K562 (cell line): ENCODE measurements at regions not wholly inside any gene's neighbourhood (a gene's known extent, or its start where the extent isn't known, plus 50 kb on each side); places are given as distances from the start of the nearest gene placed in this dataset.

ENCODE experiments used
- ATAC-seq: fragments of 200-7000 bp; cut with Tn5 transposase; 3 replicates; pipeline ENCODE4 v1.9.1; 2020; ENCODE audit warnings: moderate library complexity
- BruUV-seq: library from RNA; stranded (reverse); fragments of 400-500 nt; replicated peaks from 2 replicates; lab custom pipeline; 2021; lab: Mats Ljungman, UMichigan
- CTCF ChIA-PET: fragments of 300-600 bp; formaldehyde crosslinking; extraction: SDS; loops from one replicate; lab custom pipeline; 2021; ENCODE audit warnings: low intra/inter-chr PET ratio; lab: Yijun Ruan, JAX
- POLR2A ChIA-PET: fragments of 300-600, 350-650 bp; sonication (Branson Sonifier 250); formaldehyde crosslinking; extraction: SDS; loops from one replicate; lab custom pipeline; 2021; ENCODE audit warnings: antibody characterized with exemption, inconsistent platforms; lab: Yijun Ruan, JAX
- DNase-seq, 4 experiments: peaks; one replicate each; pipeline versions ENCODE4 v3.0.0 to v3.0.0-alpha.2; 2011 to 2018; ENCODE audit warnings: low spot score in 3 of 4, mixed read lengths in 3 of 4; ENCODE audit errors: extremely low read depth in 1 of 4
- FAIRE-seq: peaks from 2 replicates; lab custom pipeline; 2011; peaks lifted over from hg19 to GRCh38; lab: Jason Lieb, UNC
- H2AFZ ChIP-seq: 2 replicates; pipeline ENCODE4 v1.6.0; 2011; ENCODE audit warnings: low read depth, low read length, control low read depth, inconsistent platforms
- H3K27ac ChIP-seq: fragments of 200-600 bp; 3 replicates; pipeline ENCODE4 v1.8.0; 2011; ENCODE audit warnings: low read depth, mild to moderate bottlenecking, control low read depth, inconsistent platforms, low read length, moderate library complexity, mixed read lengths; ENCODE audit errors: extremely low read depth
- H3K27me3 ChIP-seq, 2 experiments: fragments of 300-600 bp in 1 of 2; 2 replicates in 1 of 2; 3 replicates in 1 of 2; pipeline versions ENCODE4 v1.6.0 to v1.8.0; 2011; ENCODE audit warnings: inconsistent platforms in 2 of 2, low read length in 2 of 2, mild to moderate bottlenecking in 1 of 2, mixed read lengths in 1 of 2, moderate library complexity in 1 of 2; ENCODE audit not compliant: control insufficient read depth in 2 of 2, insufficient read depth in 2 of 2
- H3K36me3 ChIP-seq: fragments of 300-600 bp; 3 replicates; pipeline ENCODE4 v1.8.0; 2011; ENCODE audit warnings: mild to moderate bottlenecking, low read length, inconsistent platforms; ENCODE audit not compliant: control insufficient read depth, insufficient read depth
- H3K4me1 ChIP-seq, 2 experiments: fragments of 200-600 bp in 1 of 2; replicated peaks in 1 of 2; 2 replicates in 1 of 2; 3 replicates in 1 of 2; pipeline versions ENCODE4 v1.5.1 to v1.8.0; 2011; ENCODE audit warnings: inconsistent platforms in 2 of 2, low read length in 2 of 2, mild to moderate bottlenecking in 1 of 2, mixed read lengths in 1 of 2, moderate library complexity in 1 of 2; ENCODE audit not compliant: control insufficient read depth in 2 of 2, insufficient read depth in 2 of 2
- H3K4me2 ChIP-seq: 2 replicates; pipeline ENCODE4 v1.6.1; 2011; ENCODE audit warnings: low read length, control low read depth, inconsistent platforms, mixed read lengths; ENCODE audit not compliant: insufficient read depth
- H3K4me3 ChIP-seq: fragments of 200-600 bp; sonication (generic), shearing (Covaris generic); 2 replicates; pipeline ENCODE4 v1.5.1; 2016; ENCODE audit warnings: control low read depth, inconsistent platforms
- H3K79me2 ChIP-seq: fragments of 200-600 bp; 3 replicates; pipeline ENCODE4 v1.8.0; 2011; ENCODE audit warnings: low read length, inconsistent platforms; ENCODE audit not compliant: control insufficient read depth, insufficient read depth
- H3K9ac ChIP-seq, 2 experiments: 2 replicates each; pipeline versions ENCODE4 v1.6.0 to v1.6.1; 2011; ENCODE audit warnings: low read depth in 2 of 2, low read length in 2 of 2, control low read depth in 1 of 2, inconsistent platforms in 1 of 2, mild to moderate bottlenecking in 1 of 2, mixed read lengths in 1 of 2; ENCODE audit not compliant: insufficient read depth in 1 of 2
- H3K9me1 ChIP-seq: one replicate; pipeline ENCODE4 v1.6.0; 2011; ENCODE audit warnings: inconsistent platforms, mild to moderate bottlenecking, low read length, moderate library complexity; ENCODE audit not compliant: control insufficient read depth, insufficient read depth
- H3K9me3 ChIP-seq: replicated peaks from 2 replicates; pipeline ENCODE4 v1.5.1; 2011; ENCODE audit warnings: low read depth, low read length, inconsistent platforms; ENCODE audit not compliant: control insufficient read depth, insufficient read depth
- H4K20me1 ChIP-seq: replicated peaks from 2 replicates; pipeline ENCODE4 v1.6.1; 2011; ENCODE audit warnings: low read length, inconsistent platforms, mixed read lengths; ENCODE audit not compliant: control insufficient read depth, insufficient read depth
- CEBPB ChIP-seq: fragments of 450-650 bp; IDR thresholded peaks from 2 replicates; pipeline ENCODE4 v1.6.1; 2016; ENCODE audit warnings: missing genetic modification characterization, missing compliant biosample characterization
- CEBPG ChIP-seq, 3 experiments: fragments of 200-800 bp in 1 of 3; sonication (Bioruptor generic) in 1 of 3; sonication (generic) in 1 of 3; formaldehyde crosslinking in 1 of 3; IDR thresholded peaks in 2 of 3; conservative IDR thresholded peaks in 1 of 3; 2 replicates each; pipeline versions ENCODE4 v1.6.1 to v1.8.0; 2016 to 2022; ENCODE audit warnings: missing compliant biosample characterization in 2 of 3, missing genetic modification characterization in 2 of 3, mild to moderate bottlenecking in 1 of 3, missing genetic modification reagents in 1 of 3
- HMG20A ChIP-seq: fragments of 450-650 bp; formaldehyde crosslinking; conservative IDR thresholded peaks from 2 replicates; pipeline ENCODE4 v1.4.0; 2020; ENCODE audit warnings: mild to moderate bottlenecking, mixed read lengths
- NFIX ChIP-seq: fragments of 250-450 bp; sonication (Bioruptor Pico); IDR thresholded peaks from 2 replicates; pipeline ENCODE4 v1.4.0; 2020; ENCODE audit warnings: low read depth, mild to moderate bottlenecking, moderate library complexity
- PHF20 ChIP-seq: fragments of 450-650 bp; IDR thresholded peaks from 2 replicates; pipeline ENCODE4 v1.6.1; 2018; ENCODE audit not compliant: partially characterized antibody
- RBM39 ChIP-seq: fragments of 200-400 bp; formaldehyde crosslinking; optimal IDR thresholded peaks from 2 replicates; pipeline ENCODE3; 2018; ENCODE audit warnings: low read depth, low read length
- ZC3H8 ChIP-seq: fragments of 450-650 bp; IDR thresholded peaks from 2 replicates; pipeline ENCODE4 v1.6.1; 2017
- ZFPM2 ChIP-seq: fragments of 250-450 bp; sonication (Bioruptor Pico); IDR thresholded peaks from 2 replicates; pipeline ENCODE4 v1.5.1; 2022; ENCODE audit warnings: mild to moderate bottlenecking
- ZNF174 ChIP-seq: fragments of 250-450 bp; sonication (Bioruptor Pico); IDR thresholded peaks from 2 replicates; pipeline ENCODE4 v1.4.0; 2020; ENCODE audit warnings: mild to moderate bottlenecking
- ZNF699 ChIP-seq: fragments of 250-450 bp; sonication (Bioruptor Pico); IDR thresholded peaks from 2 replicates; pipeline ENCODE4 v1.8.0; 2021; ENCODE audit warnings: mild to moderate bottlenecking, moderate library complexity; ENCODE audit not compliant: insufficient replicate concordance
- WGBS: fragments of 100-300 bp; shearing (Covaris generic); methylation state at CpG from one replicate; pipeline ENCODE4 v1.1.6; 2016; ENCODE audit warnings: low coverage, mixed read lengths; ENCODE audit not compliant: insufficient coverage; ENCODE audit errors: missing lambda C conversion rate; 5-methylcytosine and 5-hydroxymethylcytosine counted together
- in situ Hi-C: fragments of 300-500 bp; cut with MboI; formaldehyde crosslinking; loops from 4 replicates; pipeline ENCODE4 v1.15.0; 2018; ENCODE audit warnings: inconsistent platforms, mixed read lengths
- intact Hi-C: fragments of 100-400 bp; cut with micrococcal nuclease; formaldehyde crosslinking; loops from 2 replicates; pipeline ENCODE4 v1.14.2; 2022
- TF ChIP-seq, protein P1 (sequence below), 2 experiments: fragments of 450-650 bp; conservative IDR thresholded peaks; 2 replicates each; pipeline ENCODE4 v1.6.1; 2017; ENCODE audit warnings: mild to moderate bottlenecking in 2 of 2, moderate library complexity in 2 of 2
- TF ChIP-seq, protein P2 (sequence below): fragments of 450-650 bp; IDR thresholded peaks from 2 replicates; pipeline ENCODE4 v1.6.1; 2017; ENCODE audit warnings: antibody characterized with exemption

DNA sequence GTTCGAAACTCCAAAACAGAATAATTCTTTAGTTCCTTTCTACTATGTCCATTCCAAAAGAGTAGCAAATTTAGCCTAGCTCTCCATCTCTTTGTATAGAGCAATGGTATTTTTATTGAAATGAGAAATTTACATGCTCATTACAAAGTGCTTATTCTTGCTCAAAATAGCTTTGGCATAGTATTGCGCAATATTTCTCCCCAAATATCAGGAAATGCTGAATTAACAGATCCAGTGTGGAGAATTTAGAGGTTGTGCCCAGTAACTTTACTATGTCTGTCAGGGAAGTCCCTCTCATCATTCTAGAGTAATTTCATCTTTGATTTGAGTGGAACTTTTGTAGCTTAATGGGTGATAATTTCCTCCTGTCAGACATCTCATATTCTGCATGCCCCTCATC, 425.9 kb upstream of the PIK3C3 start:
- no peaks in the 10 kb centered on the region for H3K27me3 ChIP-seq
- FAIRE-seq (no peak), DNase-seq (no peak), ATAC-seq (no peak)
- no peak overlapping the region for H3K4me3 ChIP-seq
- no TSS peak for BruUV-seq
- no peaks in the 10 kb centered on the region for H3K9me1 ChIP-seq
- CTCF ChIA-PET: no interaction called here
- H3K36me3 ChIP-seq: no peaks in the 10 kb centered on the region
- H3K9ac ChIP-seq: no peak overlapping the region
- intact Hi-C loops (no loop called here), in situ Hi-C loops (no loop called here)
- no peaks in the 10 kb centered on the region for H3K9me3 ChIP-seq
- no peak overlapping the region for H3K4me2 ChIP-seq
- H3K4me1 ChIP-seq: no peaks in the 10 kb centered on the region
- WGBS: 3% methylated on average over 2 of the region's 2 CpGs
- TF ChIP-seq ZFPM2 (CRISPR knock-in tag) (no peak), NFIX (no peak), PHF20 (no peak), CEBPB (peak; percentile 94), RBM39 (no peak), CEBPG (CRISPR knock-in tag; IDR thresholded peaks at IDR 0.05) (no peak), CEBPG (tag; conservative IDR thresholded peaks at IDR 0.05 in 1 of 2, IDR thresholded peaks at IDR 0.05 in 1 of 2) (peak; percentile 28 to 99; a peak in 3 of 4 replicates), ZNF699 (no peak), ZC3H8 (no peak), HMG20A (no peak), ZNF174 (CRISPR knock-in tag) (no peak)
- TF ChIP-seq, protein P1, sequence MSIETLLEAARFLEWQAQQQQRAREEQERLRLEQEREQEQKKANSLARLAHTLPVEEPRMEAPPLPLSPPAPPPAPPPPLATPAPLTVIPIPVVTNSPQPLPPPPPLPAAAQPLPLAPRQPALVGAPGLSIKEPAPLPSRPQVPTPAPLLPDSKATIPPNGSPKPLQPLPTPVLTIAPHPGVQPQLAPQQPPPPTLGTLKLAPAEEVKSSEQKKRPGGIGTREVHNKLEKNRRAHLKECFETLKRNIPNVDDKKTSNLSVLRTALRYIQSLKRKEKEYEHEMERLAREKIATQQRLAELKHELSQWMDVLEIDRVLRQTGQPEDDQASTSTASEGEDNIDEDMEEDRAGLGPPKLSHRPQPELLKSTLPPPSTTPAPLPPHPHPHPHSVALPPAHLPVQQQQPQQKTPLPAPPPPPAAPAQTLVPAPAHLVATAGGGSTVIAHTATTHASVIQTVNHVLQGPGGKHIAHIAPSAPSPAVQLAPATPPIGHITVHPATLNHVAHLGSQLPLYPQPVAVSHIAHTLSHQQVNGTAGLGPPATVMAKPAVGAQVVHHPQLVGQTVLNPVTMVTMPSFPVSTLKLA (conservative IDR thresholded peaks at IDR 0.05): no peak
- TF ChIP-seq, protein P2, sequence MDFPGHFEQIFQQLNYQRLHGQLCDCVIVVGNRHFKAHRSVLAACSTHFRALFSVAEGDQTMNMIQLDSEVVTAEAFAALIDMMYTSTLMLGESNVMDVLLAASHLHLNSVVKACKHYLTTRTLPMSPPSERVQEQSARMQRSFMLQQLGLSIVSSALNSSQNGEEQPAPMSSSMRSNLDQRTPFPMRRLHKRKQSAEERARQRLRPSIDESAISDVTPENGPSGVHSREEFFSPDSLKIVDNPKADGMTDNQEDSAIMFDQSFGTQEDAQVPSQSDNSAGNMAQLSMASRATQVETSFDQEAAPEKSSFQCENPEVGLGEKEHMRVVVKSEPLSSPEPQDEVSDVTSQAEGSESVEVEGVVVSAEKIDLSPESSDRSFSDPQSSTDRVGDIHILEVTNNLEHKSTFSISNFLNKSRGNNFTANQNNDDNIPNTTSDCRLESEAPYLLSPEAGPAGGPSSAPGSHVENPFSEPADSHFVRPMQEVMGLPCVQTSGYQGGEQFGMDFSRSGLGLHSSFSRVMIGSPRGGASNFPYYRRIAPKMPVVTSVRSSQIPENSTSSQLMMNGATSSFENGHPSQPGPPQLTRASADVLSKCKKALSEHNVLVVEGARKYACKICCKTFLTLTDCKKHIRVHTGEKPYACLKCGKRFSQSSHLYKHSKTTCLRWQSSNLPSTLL: no peak
- no peak overlapping the region for H2AFZ ChIP-seq
- no peaks in the 10 kb centered on the region for H4K20me1 ChIP-seq
- no peaks in the 10 kb centered on the region for H3K79me2 ChIP-seq
- H3K27ac ChIP-seq: no peak overlapping the region
- POLR2A ChIA-PET: no interaction called here
